Nephron progenitor cell (in vitro differentiated cells): ENCODE measurements at regions not wholly inside any gene's neighbourhood (a gene's known extent, or its start where the extent isn't known, plus 50 kb on each side); places are given as distances from the start of the nearest gene placed in this dataset.

Experiments used
- DNase-seq: peaks from one replicate; pipeline ENCODE4 v3.0.0; 2021
- H3K27ac Mint-ChIP-seq: 2 replicates; pipeline ENCODE4 v1.8.0; 2021; ENCODE audit warnings: mild to moderate bottlenecking, moderate library complexity, mixed read lengths
- H3K27me3 Mint-ChIP-seq: 2 replicates; pipeline ENCODE4 v1.8.0; 2021; ENCODE audit warnings: mild to moderate bottlenecking, low read depth, mixed read lengths; ENCODE audit not compliant: poor library complexity
- H3K36me3 Mint-ChIP-seq: 2 replicates; pipeline ENCODE4 v1.8.0; 2021; ENCODE audit warnings: low read depth, mixed read lengths
- H3K4me1 Mint-ChIP-seq: 2 replicates; pipeline ENCODE4 v1.8.0; 2021; ENCODE audit warnings: mixed read lengths
- H3K4me3 Mint-ChIP-seq: 2 replicates; pipeline ENCODE4 v1.8.0; 2021; ENCODE audit warnings: mild to moderate bottlenecking, moderate library complexity, mixed read lengths
- H3K9me3 Mint-ChIP-seq: 2 replicates; pipeline ENCODE4 v1.8.0; 2021; ENCODE audit warnings: mild to moderate bottlenecking, moderate library complexity, mixed read lengths
- CTCF ChIP-seq: fragments of 200-600 bp; sonication (generic); IDR thresholded peaks from 2 replicates; pipeline ENCODE4 v1.5.0; 2021; ENCODE audit warnings: antibody characterized with exemption

- Mint-ChIP-seq H3K4me1 (no peaks in the 10 kb centered on the region), H3K36me3 (no peaks in the 10 kb centered on the region), H3K4me3 (no peak overlapping the region), H3K27ac (no peak overlapping the region), H3K9me3 (peaks cover 10% of the 10 kb centered on the region), H3K27me3 (no peaks in the 10 kb centered on the region)
- no peak for DNase-seq
- no peak for TF ChIP-seq CTCF
Observed at GRCh38 chr5:114204923-114205322, 156.9 kb upstream of the KCNN2 start.

GRCh38 chr5:114206640-114207039 is 155.2 kb upstream of the KCNN2 start:
- no peak overlapping the region for H3K4me3 Mint-ChIP-seq
- TF ChIP-seq CTCF: no peak
- no peaks in the 10 kb centered on the region for H3K27me3 Mint-ChIP-seq
- H3K4me1 Mint-ChIP-seq: no peaks in the 10 kb centered on the region
- H3K27ac Mint-ChIP-seq: no peak overlapping the region
- no peaks in the 10 kb centered on the region for H3K9me3 Mint-ChIP-seq
- DNase-seq: no peak
- no peaks in the 10 kb centered on the region for H3K36me3 Mint-ChIP-seq

GRCh38 chr5:114207615-114208014 is 154.3 kb upstream of the KCNN2 start:
- H3K27ac Mint-ChIP-seq: no peak overlapping the region
- DNase-seq: no peak
- H3K36me3 Mint-ChIP-seq: no peaks in the 10 kb centered on the region
- H3K4me3 Mint-ChIP-seq: no peak overlapping the region
- no peaks in the 10 kb centered on the region for H3K27me3 Mint-ChIP-seq
- no peaks in the 10 kb centered on the region for H3K9me3 Mint-ChIP-seq
- H3K4me1 Mint-ChIP-seq: no peaks in the 10 kb centered on the region
- TF ChIP-seq CTCF: no peak

GRCh38 chr5:114208120-114208519 is 153.8 kb upstream of the KCNN2 start:
- H3K27me3 Mint-ChIP-seq: no peaks in the 10 kb centered on the region
- no peaks in the 10 kb centered on the region for H3K9me3 Mint-ChIP-seq
- no peak overlapping the region for H3K27ac Mint-ChIP-seq
- no peaks in the 10 kb centered on the region for H3K4me1 Mint-ChIP-seq
- no peaks in the 10 kb centered on the region for H3K36me3 Mint-ChIP-seq
- H3K4me3 Mint-ChIP-seq: no peak overlapping the region
- no peak for DNase-seq
- TF ChIP-seq CTCF: no peak

GRCh38 chr5:114208588-114208987 is 153.3 kb upstream of the KCNN2 start:
- Mint-ChIP-seq H3K4me1 (no peaks in the 10 kb centered on the region), H3K4me3 (no peak overlapping the region), H3K27me3 (no peaks in the 10 kb centered on the region)

More at GRCh38 chr5:114208588-114208987, 153.3 kb upstream of the KCNN2 start:
- Mint-ChIP-seq H3K27ac (no peak overlapping the region), H3K36me3 (no peaks in the 10 kb centered on the region), H3K9me3 (no peaks in the 10 kb centered on the region)
- TF ChIP-seq CTCF: no peak
- DNase-seq: no peak
